ENCODE measurements at regions not wholly inside any gene's neighbourhood (a gene's known extent, or its start where the extent isn't known, plus 50 kb on each side); places are given as distances from the start of the nearest gene placed in this dataset.

- no peak overlapping the region for H3K4me3 ChIP-seq
- intact Hi-C loops (cut with DNase I; ENCODE audit: low total_unique reads): no loop called here
- no peaks in the 10 kb centered on the region for H3K9me3 ChIP-seq
- no peak overlapping the region for H3K27ac ChIP-seq
- DNase-seq (ENCODE audit: low spot score in 2 of 2): no peak
- TF ChIP-seq POLR2AphosphoS5 (IDR thresholded peaks at IDR 0.05) (no peak), CTCF (IDR thresholded peaks at IDR 0.05) (no peak), POLR2A (IDR thresholded peaks at IDR 0.05) (no peak)
- no peaks in the 10 kb centered on the region for H3K27me3 ChIP-seq
- no peaks in the 10 kb centered on the region for H3K4me1 ChIP-seq
- H3K36me3 ChIP-seq: no peaks in the 10 kb centered on the region
Measured at GRCh38 chr9:89923961-89924504, 319.2 kb downstream of the GADD45G start.

- no peaks in the 10 kb centered on the region for H3K36me3 ChIP-seq
- no peaks in the 10 kb centered on the region for H3K27me3 ChIP-seq
- intact Hi-C loops (cut with DNase I; ENCODE audit: low total_unique reads): loop anchor here (5.0 kb wide), 1 partner anchor 498 kb away; no protein-coding TSS in a partner anchor
- H3K27ac ChIP-seq: no peak overlapping the region
- no peaks in the 10 kb centered on the region for H3K4me1 ChIP-seq
- no peak for DNase-seq (ENCODE audit: low spot score in 2 of 2)
- no peak overlapping the region for H3K4me3 ChIP-seq
- H3K9me3 ChIP-seq: no peaks in the 10 kb centered on the region
- TF ChIP-seq CTCF (IDR thresholded peaks at IDR 0.05) (no peak), POLR2AphosphoS5 (IDR thresholded peaks at IDR 0.05) (no peak), POLR2A (IDR thresholded peaks at IDR 0.05) (no peak)
Measured at GRCh38 chr9:89924611-89925010, 319.8 kb downstream of the GADD45G start.

- intact Hi-C loops (cut with DNase I; ENCODE audit: low total_unique reads): loop anchor here (5.0 kb wide), 1 partner anchor 496 kb away; no protein-coding TSS in a partner anchor
- H3K9me3 ChIP-seq: no peaks in the 10 kb centered on the region
- peaks cover 0 to 5% of the 10 kb centered on the region in 2 donors for H3K27me3 ChIP-seq
- no peaks in the 10 kb centered on the region for H3K36me3 ChIP-seq
- TF ChIP-seq POLR2A (IDR thresholded peaks at IDR 0.05) (no peak), CTCF (IDR thresholded peaks at IDR 0.05) (no peak), POLR2AphosphoS5 (IDR thresholded peaks at IDR 0.05) (no peak)
- DNase-seq (ENCODE audit: low spot score in 2 of 2): no peak
- H3K4me3 ChIP-seq: no peak overlapping the region
- H3K27ac ChIP-seq: no peak overlapping the region
- no peaks in the 10 kb centered on the region for H3K4me1 ChIP-seq
Measured at GRCh38 chr9:89926167-89926566, 321.4 kb downstream of the GADD45G start.

- H3K4me1 ChIP-seq: no peaks in the 10 kb centered on the region
- no peaks in the 10 kb centered on the region for H3K9me3 ChIP-seq
- H3K27me3 ChIP-seq: peaks cover 0 to 5% of the 10 kb centered on the region in 2 donors
- H3K4me3 ChIP-seq: no peak overlapping the region
- no peak for DNase-seq (ENCODE audit: low spot score in 2 of 2)
- no peaks in the 10 kb centered on the region for H3K36me3 ChIP-seq
- TF ChIP-seq CTCF (IDR thresholded peaks at IDR 0.05): no peak
- TF ChIP-seq POLR2AphosphoS5 (IDR thresholded peaks at IDR 0.05): no peak
- TF ChIP-seq POLR2A (IDR thresholded peaks at IDR 0.05): no peak
- intact Hi-C loops (cut with DNase I; ENCODE audit: low total_unique reads): loop anchor here (5.0 kb wide), 1 partner anchor 496 kb away; no protein-coding TSS in a partner anchor
- no peak overlapping the region for H3K27ac ChIP-seq
Measured at GRCh38 chr9:89926691-89927220, 321.9 kb downstream of the GADD45G start.

- H3K36me3 ChIP-seq: no peaks in the 10 kb centered on the region
- TF ChIP-seq POLR2AphosphoS5 (IDR thresholded peaks at IDR 0.05) (no peak), POLR2A (IDR thresholded peaks at IDR 0.05) (no peak), CTCF (IDR thresholded peaks at IDR 0.05) (no peak)
- H3K4me3 ChIP-seq: no peak overlapping the region
- no peak for DNase-seq (ENCODE audit: low spot score in 2 of 2)
- H3K27ac ChIP-seq: no peak overlapping the region
- intact Hi-C loops (cut with DNase I; ENCODE audit: low total_unique reads): loop anchor here (5.0 kb wide), 1 partner anchor 494 kb away; no protein-coding TSS in a partner anchor
- H3K9me3 ChIP-seq: no peaks in the 10 kb centered on the region
- peaks cover 0 to 5% of the 10 kb centered on the region in 2 donors for H3K27me3 ChIP-seq
- no peaks in the 10 kb centered on the region for H3K4me1 ChIP-seq
Measured at GRCh38 chr9:89928106-89928505, 323.3 kb downstream of the GADD45G start.

Data from breast epithelium (tissue), 4 donors.